ENCODE measurements at regions not wholly inside any gene's neighbourhood (a gene's known extent, or its start where the extent isn't known, plus 50 kb on each side); places are given as distances from the start of the nearest gene placed in this dataset.

- TF ChIP-seq EP300 (IDR thresholded peaks at IDR 0.05; ENCODE audit: borderline replicate concordance in 1 of 2, low read depth in 1 of 2, low read length in 1 of 2) (no peak), POLR2AphosphoS5 (IDR thresholded peaks at IDR 0.05; ENCODE audit: low read depth, low read length) (no peak), CTCF (IDR thresholded peaks at IDR 0.05) (no peak), FOXM1 (IDR thresholded peaks at IDR 0.05; ENCODE audit: low read depth) (no peak), MXI1 (IDR thresholded peaks at IDR 0.05; ENCODE audit: low read depth, low read length) (no peak), RCOR1 (IDR thresholded peaks at IDR 0.05; ENCODE audit: low read length) (no peak)
These were observed 77.9 kb upstream of the DOK5 start (continued) for GRCh38 chr20:54397292-54398140.

DNA sequence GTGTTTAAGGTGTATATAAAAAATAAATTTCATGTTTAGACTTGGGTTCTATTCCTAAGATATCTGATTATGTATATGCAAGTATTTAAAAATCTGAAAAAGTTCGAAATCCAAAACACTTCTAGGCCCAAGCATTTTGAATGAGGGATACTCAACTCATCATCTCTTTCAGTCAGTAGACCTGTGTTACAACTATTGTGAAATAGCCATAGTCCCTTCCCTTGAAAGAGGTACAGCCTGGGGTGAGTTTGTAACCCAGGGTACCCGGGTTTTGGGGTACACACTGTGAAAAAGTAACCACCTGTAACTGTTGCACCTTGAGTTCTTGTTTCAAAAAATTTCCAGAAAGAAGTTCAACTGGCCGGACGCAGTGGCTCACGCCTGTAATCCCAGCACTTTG is 76.6 kb upstream of the DOK5 start:
- CTCF ChIA-PET = interaction anchor here (1.2 kb wide), 1 partner anchor 299 kb away, joined by 3 read pairs; no protein-coding TSS in a partner anchor
- Histone ChIP-seq H3K36me3 (replicated peaks in 1 of 2; ENCODE audit: control insufficient read depth in 1 of 2, insufficient read depth in 2 of 2, low read length in 1 of 2) (no peaks in the 10 kb centered on the region), H3K9ac (no peak overlapping the region), H3K4me1 (ENCODE audit: control insufficient read depth in 1 of 2, insufficient read depth in 2 of 2, low read depth in 1 of 2, low read length in 1 of 2) (no peaks in the 10 kb centered on the region), H3K4me2 (no peak overlapping the region), H3K79me2 (ENCODE audit: insufficient read depth) (no peaks in the 10 kb centered on the region), H2AFZ (ENCODE audit: low read depth) (no peak overlapping the region), H3K27me3 (ENCODE audit: insufficient read depth) (no peaks in the 10 kb centered on the region; the same call in 1 of the 2 replicates), H4K20me1 (ENCODE audit: insufficient read depth) (no peaks in the 10 kb centered on the region), H3K9me2 (0 out of 2 replicates have a peak, but pooled peaks cover 3% of the 10 kb centered on the region), H3K9me3 (no peaks in the 10 kb centered on the region), H3K27ac (ENCODE audit: low read depth in 2 of 2, low read length in 1 of 2) (no peak overlapping the region), H3F3A (replicated peaks; ENCODE audit: insufficient read depth) (no peaks in the 10 kb centered on the region), H3K4me3 (ENCODE audit: low read depth in 2 of 2, low read length in 1 of 2) (no peak overlapping the region)
- DNase-seq = no peak
- TF ChIP-seq GATA2 (CRISPR knock-in tag; IDR thresholded peaks at IDR 0.05) = no peak
- no peak for TF ChIP-seq MXI1 (IDR thresholded peaks at IDR 0.05; ENCODE audit: low read depth, low read length)
- TF ChIP-seq TCF12 (IDR thresholded peaks at IDR 0.05) = no peak
- WGBS (ENCODE audit: low lambda C conversion rate) = 31% methylated on average over 5 of the region's 5 CpGs
- POLR2A ChIA-PET = no interaction called here

- Histone ChIP-seq H2AFZ (ENCODE audit: low read depth) (no peak overlapping the region), H3K9me2 (peaks cover 3% of the 10 kb centered on the region; the same call in 1 of the 2 replicates), H3K79me2 (ENCODE audit: insufficient read depth) (no peaks in the 10 kb centered on the region), H3K9me3 (no peaks in the 10 kb centered on the region), H3K4me3 (ENCODE audit: low read depth in 2 of 2, low read length in 1 of 2) (no peak overlapping the region), H3K27ac (ENCODE audit: low read depth in 2 of 2, low read length in 1 of 2) (no peak overlapping the region), H3K4me1 (ENCODE audit: control insufficient read depth in 1 of 2, insufficient read depth in 2 of 2, low read depth in 1 of 2, low read length in 1 of 2) (no peaks in the 10 kb centered on the region), H3K36me3 (replicated peaks in 1 of 2; ENCODE audit: control insufficient read depth in 1 of 2, insufficient read depth in 2 of 2, low read length in 1 of 2) (no peaks in the 10 kb centered on the region), H3K9ac (no peak overlapping the region), H3F3A (replicated peaks; ENCODE audit: insufficient read depth) (no peaks in the 10 kb centered on the region), H3K27me3 (ENCODE audit: insufficient read depth) (peaks cover 10% of the 10 kb centered on the region; the same call in 1 of the 2 replicates), H3K4me2 (no peak overlapping the region), H4K20me1 (ENCODE audit: insufficient read depth) (no peaks in the 10 kb centered on the region)
- TF ChIP-seq GABPA (IDR thresholded peaks at IDR 0.05; ENCODE audit: low read depth) = no peak
- TF ChIP-seq TAF1 (IDR thresholded peaks at IDR 0.05; ENCODE audit: borderline replicate concordance, low read depth, low read length) = no peak
- no peak for TF ChIP-seq EP300 (IDR thresholded peaks at IDR 0.05; ENCODE audit: borderline replicate concordance in 1 of 2, low read depth in 1 of 2, low read length in 1 of 2)
- no peak for TF ChIP-seq IRF3 (IDR thresholded peaks at IDR 0.05; ENCODE audit: low read depth, low read length)
- no peak for TF ChIP-seq FOSL2 (IDR thresholded peaks at IDR 0.05; ENCODE audit: borderline replicate concordance, low read depth)
- no peak for TF ChIP-seq MEF2A (IDR thresholded peaks at IDR 0.05; ENCODE audit: borderline replicate concordance, low read depth)
- no peak for TF ChIP-seq MAX (IDR thresholded peaks at IDR 0.05; ENCODE audit: low read depth)
- TF ChIP-seq SMC3 (IDR thresholded peaks at IDR 0.05; ENCODE audit: low read depth, low read length) = no peak
- TF ChIP-seq, protein P1, sequence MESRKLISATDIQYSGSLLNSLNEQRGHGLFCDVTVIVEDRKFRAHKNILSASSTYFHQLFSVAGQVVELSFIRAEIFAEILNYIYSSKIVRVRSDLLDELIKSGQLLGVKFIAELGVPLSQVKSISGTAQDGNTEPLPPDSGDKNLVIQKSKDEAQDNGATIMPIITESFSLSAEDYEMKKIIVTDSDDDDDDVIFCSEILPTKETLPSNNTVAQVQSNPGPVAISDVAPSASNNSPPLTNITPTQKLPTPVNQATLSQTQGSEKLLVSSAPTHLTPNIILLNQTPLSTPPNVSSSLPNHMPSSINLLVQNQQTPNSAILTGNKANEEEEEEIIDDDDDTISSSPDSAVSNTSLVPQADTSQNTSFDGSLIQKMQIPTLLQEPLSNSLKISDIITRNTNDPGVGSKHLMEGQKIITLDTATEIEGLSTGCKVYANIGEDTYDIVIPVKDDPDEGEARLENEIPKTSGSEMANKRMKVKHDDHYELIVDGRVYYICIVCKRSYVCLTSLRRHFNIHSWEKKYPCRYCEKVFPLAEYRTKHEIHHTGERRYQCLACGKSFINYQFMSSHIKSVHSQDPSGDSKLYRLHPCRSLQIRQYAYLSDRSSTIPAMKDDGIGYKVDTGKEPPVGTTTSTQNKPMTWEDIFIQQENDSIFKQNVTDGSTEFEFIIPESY (IDR thresholded peaks at IDR 0.05; ENCODE audit: borderline replicate concordance, low read depth) = no peak
- TF ChIP-seq TCF12 (IDR thresholded peaks at IDR 0.05) = no peak
- TF ChIP-seq MXI1 (IDR thresholded peaks at IDR 0.05; ENCODE audit: low read depth, low read length) = no peak
- no peak for TF ChIP-seq EZH2phosphoT487 (IDR thresholded peaks at IDR 0.05; ENCODE audit: borderline replicate concordance, low read depth)
- TF ChIP-seq SIN3A (IDR thresholded peaks at IDR 0.05; ENCODE audit: borderline replicate concordance, low read depth, low read length) = no peak
- no peak for TF ChIP-seq RFX5 (IDR thresholded peaks at IDR 0.05; ENCODE audit: low read length)
- DNase-seq = no peak
- ChIA-PET CTCF (no interaction called here), POLR2A (no interaction called here)
- 23% methylated on average over 2 of the region's 2 CpGs for WGBS (ENCODE audit: low lambda C conversion rate)
These were observed 69.9 kb upstream of the DOK5 start for GRCh38 chr20:54405540-54405939.

Measured in SK-N-SH (cell line).